Heart left ventricle (tissue), 16 donors: ENCODE measurements at regions not wholly inside any gene's neighbourhood (a gene's known extent, or its start where the extent isn't known, plus 50 kb on each side); places are given as distances from the start of the nearest gene placed in this dataset.

ENCODE experiments used
- ATAC-seq, 4 donors: fragments of 200-7000 bp; cut with Tn5 transposase; one replicate each; pipeline ENCODE4 v1.9.1; 2020 to 2022; ENCODE audit warnings: moderate library complexity in 4 of 4, mild to moderate bottlenecking in 3 of 4, moderate number of reproducible peaks in 1 of 4
- DNase-seq, 5 donors: peaks; one replicate each; pipeline ENCODE4 v3.0.0-alpha.2; 2020
- H3K27ac ChIP-seq, 12 donors: fragments of 200-600 bp; sonication (generic) in 4 of 12; one replicate each; pipeline versions ENCODE4 v1.5.0 to v1.8.0; 2016 to 2022; ENCODE audit warnings: mild to moderate bottlenecking in 2 of 12
- H3K27me3 ChIP-seq, 9 donors: fragments of 200-600 bp; sonication (generic) in 2 of 9; one replicate each; pipeline versions ENCODE4 v1.5.1 to v1.8.0; 2016 to 2022; ENCODE audit warnings: mild to moderate bottlenecking in 3 of 9
- H3K36me3 ChIP-seq, 9 donors: fragments of 200-600 bp; sonication (generic) in 2 of 9; one replicate each; pipeline versions ENCODE4 v1.5.0 to v1.8.0; 2018 to 2022; ENCODE audit warnings: mild to moderate bottlenecking in 2 of 9
- H3K4me1 ChIP-seq, 12 donors: fragments of 200-600 bp; sonication (generic) in 4 of 12; one replicate each; pipeline versions ENCODE4 v1.5.0 to v1.8.0; 2016 to 2022; ENCODE audit warnings: mild to moderate bottlenecking in 3 of 12
- H3K4me3 ChIP-seq, 12 donors: fragments of 200-600 bp; sonication (generic) in 4 of 12; one replicate each; pipeline versions ENCODE4 v1.5.0 to v1.8.0; 2017 to 2022; ENCODE audit warnings: mild to moderate bottlenecking in 9 of 12, moderate library complexity in 4 of 12
- H3K9me3 ChIP-seq, 12 donors: fragments of 200-600 bp; sonication (generic) in 4 of 12; one replicate each; pipeline versions ENCODE4 v1.5.0 to v1.8.0; 2016 to 2022; ENCODE audit warnings: mild to moderate bottlenecking in 1 of 12
- CTCF ChIP-seq, 12 donors: fragments of 200-600 bp; sonication (generic) in 4 of 12; IDR thresholded peaks; one replicate each; pipeline versions ENCODE4 v1.5.0 to v1.8.0; 2018 to 2022; ENCODE audit warnings: antibody characterized with exemption in 12 of 12, mild to moderate bottlenecking in 5 of 12
- POLR2A ChIP-seq, 2 donors: fragments of 450-650 bp; IDR thresholded peaks; one replicate each; pipeline ENCODE4 v1.6.1; 2017; ENCODE audit warnings: antibody characterized with exemption in 2 of 2, mild to moderate bottlenecking in 2 of 2, moderate library complexity in 2 of 2
- WGBS, 4 donors: extraction: QIAGEN DNeasy Blood & Tissue Kit in 2 of 4; methylation state at CpG; one replicate each; pipeline versions ENCODE4 v1.1.5 to v1.1.7; 2013 to 2018; 5-methylcytosine and 5-hydroxymethylcytosine counted together
- intact Hi-C, 10 donors: fragments of 100-400 bp; cut with DNase I; formaldehyde crosslinking; loops; one replicate each; pipeline versions ENCODE4 v1.11.1 to v1.14.2; 2022
- donor health status: ischemic (EF 13 %, LVEDD 7.1; RV severe dilation, severe dysfunction).
- donor health status: healthy with polysubstance abuse.
- donor health status: DM: no; HTN: yes; CAD: no.
- donor health status: DM: no; HTN: no; CAD: no.
- donor health status: ischemic (EF 25% LVEDD 6.9; RV normal size, moderate dysfunction).
- donor health status: ischemic (EF 25% LVEDD 5.7; RV mildly dilated, moderate dysfunction).
- donor health status: healthy.
- donor health status: DM: yes; HTN: yes; CAD: no.
- donor health status: ischemic (EF 35%, LVEDD 5.7; RV mildly dilated, moderate dysfunction).
- donor health status: nonischemic (EF 11% LVEDD 7.7; RV severe dilation, severe dysfunction).
- donor health status: DM: yes; HTN: yes; CAD: no.
- donor health status: PGD.
- donor health status: ischemic (EF 29% LVEDD 5.4; RV normal size, mild dysfunction).
- donor health status: nonischemic (EF 23%, LVEDD 6.1; RV moderate dilation, normal function).

DNA sequence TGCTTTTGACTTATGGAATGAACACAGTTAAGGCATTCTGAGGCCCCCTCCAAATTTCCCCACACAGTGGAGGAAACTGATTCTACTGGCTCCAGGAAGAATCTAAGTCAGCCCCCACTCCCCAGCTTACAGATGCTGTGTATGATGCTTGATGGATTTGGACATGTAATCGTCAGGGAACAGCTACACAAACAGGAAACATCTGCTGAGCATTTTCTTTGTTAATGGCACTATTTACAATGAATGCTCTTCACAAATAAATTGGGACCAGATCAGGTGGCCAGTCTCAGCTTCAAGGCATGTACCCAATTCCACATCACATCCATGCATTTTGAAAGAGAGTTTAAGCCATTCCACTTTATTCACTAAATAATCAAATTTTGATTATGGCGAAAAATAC lies 562.3 kb downstream of the SOX11 start:
- TF ChIP-seq POLR2A (IDR thresholded peaks at IDR 0.05) (no peak), CTCF (IDR thresholded peaks at IDR 0.05) (no peak)
- Histone ChIP-seq H3K4me3 (no peak overlapping the region), H3K9me3 (no peaks in the 10 kb centered on the region), H3K27ac (no peak overlapping the region), H3K27me3 (no peaks in the 10 kb centered on the region), H3K4me1 (no peaks in the 10 kb centered on the region), H3K36me3 (no peaks in the 10 kb centered on the region)
- intact Hi-C loops = no loop called here
- DNase-seq (no peak), ATAC-seq (no peak)
- WGBS, 4 donors = 16 to 33% (median 17%) methylated on average over 2 of the region's 2 CpGs

DNA sequence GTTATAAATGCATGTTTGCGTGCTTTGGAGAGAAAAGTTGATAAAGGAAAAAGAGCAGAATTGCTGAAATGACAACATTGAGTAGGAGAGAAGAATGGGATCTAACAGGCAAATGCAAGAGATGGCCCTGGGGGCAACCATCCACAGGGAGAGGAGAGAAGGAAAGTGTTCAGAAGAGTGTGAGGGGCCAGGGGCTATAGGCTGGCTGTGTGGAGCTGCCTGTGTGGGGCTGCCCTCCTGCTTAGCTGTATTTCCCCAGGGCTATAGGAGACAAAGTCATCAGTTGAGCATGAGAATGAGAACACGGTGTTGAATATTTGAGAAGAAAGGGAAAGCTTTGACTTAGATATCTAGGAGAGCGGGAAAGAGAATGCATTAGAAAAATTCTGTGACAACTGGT lies 572.0 kb downstream of the SOX11 start:
- TF ChIP-seq POLR2A (IDR thresholded peaks at IDR 0.05) (no peak), CTCF (IDR thresholded peaks at IDR 0.05) (no peak)
- no peak for DNase-seq
- Histone ChIP-seq H3K36me3 (no peaks in the 10 kb centered on the region), H3K9me3 (peaks cover 0 to 3% (median 0%) of the 10 kb centered on the region in 12 donors), H3K27ac (no peak overlapping the region), H3K4me3 (no peak overlapping the region), H3K4me1 (no peaks in the 10 kb centered on the region), H3K27me3 (no peaks in the 10 kb centered on the region)
- 88 to 93% (median 91%) methylated on average over 3 of the region's 3 CpGs for WGBS, 4 donors
- ATAC-seq = no peak
- intact Hi-C loops = no loop called here

DNA sequence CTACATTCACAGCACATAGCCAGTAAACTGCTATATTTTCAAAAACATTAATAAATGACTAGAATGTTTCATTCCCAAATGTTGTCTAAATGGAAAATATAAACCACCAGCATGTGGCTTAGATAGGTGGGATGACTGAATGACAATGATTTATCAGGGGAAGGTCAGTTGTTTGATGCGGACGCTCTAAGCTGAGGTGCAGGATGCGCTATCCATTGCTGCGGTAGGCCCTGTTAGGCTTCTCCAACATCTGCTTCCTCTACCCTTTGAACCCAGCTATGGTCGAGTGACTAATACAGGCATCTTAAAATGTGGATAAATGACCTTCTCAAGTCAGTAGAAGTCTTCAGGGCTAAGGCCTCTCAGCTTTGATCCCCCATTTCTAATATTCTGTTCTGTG lies 584.2 kb downstream of the CMPK2 start:
- H3K4me3 ChIP-seq = no peak overlapping the region
- H3K9me3 ChIP-seq = no peaks in the 10 kb centered on the region
- intact Hi-C loops = no loop called here
- DNase-seq = no peak
- no peaks in the 10 kb centered on the region for H3K27me3 ChIP-seq
- H3K27ac ChIP-seq = no peak overlapping the region
- TF ChIP-seq CTCF (IDR thresholded peaks at IDR 0.05) (no peak), POLR2A (IDR thresholded peaks at IDR 0.05) (no peak)
- no peaks in the 10 kb centered on the region for H3K36me3 ChIP-seq
- 87 to 91% (median 88%) methylated on average over 5 of the region's 5 CpGs for WGBS, 4 donors
- ATAC-seq = no peak
- H3K4me1 ChIP-seq = no peaks in the 10 kb centered on the region

DNA sequence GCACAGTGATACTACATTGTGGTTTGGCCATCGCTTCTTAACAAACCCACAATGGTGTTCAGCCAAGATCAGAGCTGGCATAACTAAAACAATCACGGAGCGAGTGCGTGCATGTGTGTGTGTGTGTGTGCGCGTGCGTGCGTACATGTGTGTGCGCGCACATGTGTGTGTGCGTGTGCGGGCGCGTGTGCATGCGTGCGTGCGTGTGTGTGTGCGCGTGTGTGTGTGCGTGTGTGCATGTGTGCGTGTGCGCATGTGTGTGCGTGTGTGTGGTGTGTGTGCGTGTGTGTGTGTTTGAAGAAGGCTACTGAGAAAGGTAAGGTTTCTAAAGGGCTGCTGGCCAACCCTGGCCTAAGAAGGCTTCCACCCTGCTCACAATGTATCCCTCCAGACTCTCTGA lies 582.4 kb downstream of the CMPK2 start:
- Histone ChIP-seq H3K36me3 (no peaks in the 10 kb centered on the region), H3K27me3 (no peaks in the 10 kb centered on the region), H3K4me1 (no peaks in the 10 kb centered on the region), H3K27ac (no peak overlapping the region), H3K9me3 (no peaks in the 10 kb centered on the region), H3K4me3 (no peak overlapping the region)
- ATAC-seq (no peak), DNase-seq (no peak)
- intact Hi-C loops = no loop called here
- 77 to 80% (median 78%) methylated on average over 24 of the region's 24 CpGs for WGBS, 4 donors
- TF ChIP-seq CTCF (IDR thresholded peaks at IDR 0.05) = no peak
- TF ChIP-seq POLR2A (IDR thresholded peaks at IDR 0.05) = no peak
